Thymus (tissue), 11 donors: ENCODE measurements at regions not wholly inside any gene's neighbourhood (a gene's known extent, or its start where the extent isn't known, plus 50 kb on each side); places are given as distances from the start of the nearest gene placed in this dataset.
A peak's percentile ranks its signal among the peaks of the same experiment; 100 is the strongest.

Experiments used
- DNase-seq, 9 donors: peaks; one replicate each; pipeline ENCODE4 v3.0.0-alpha.2; 2013; ENCODE audit warnings: low spot score in 9 of 9, low read depth in 6 of 9, missing footprints in 1 of 9
- H3K27ac ChIP-seq, 2 donors: one replicate each; pipeline ENCODE4 v1.5.1; 2013; ENCODE audit warnings: control low read depth in 1 of 2, low read depth in 1 of 2, low read length in 1 of 2, mild to moderate bottlenecking in 1 of 2, moderate library complexity in 1 of 2
- H3K27me3 ChIP-seq, 2 donors: one replicate each; pipeline ENCODE4 v1.5.1; 2013; ENCODE audit warnings: low read length in 1 of 2; ENCODE audit not compliant: control insufficient read depth in 2 of 2, insufficient read depth in 1 of 2
- H3K36me3 ChIP-seq, 2 donors: one replicate each; pipeline ENCODE4 v1.5.1; 2013; ENCODE audit warnings: low read length in 1 of 2, mild to moderate bottlenecking in 1 of 2, moderate library complexity in 1 of 2; ENCODE audit not compliant: control insufficient read depth in 2 of 2, insufficient read depth in 2 of 2
- H3K4me1 ChIP-seq, 2 donors: one replicate each; pipeline ENCODE4 v1.5.1; 2013; ENCODE audit warnings: low read length in 2 of 2; ENCODE audit not compliant: control insufficient read depth in 2 of 2, insufficient read depth in 2 of 2
- H3K4me3 ChIP-seq, 2 donors: one replicate each; pipeline ENCODE4 v1.5.1; 2013; ENCODE audit warnings: low read length in 2 of 2, control low read depth in 1 of 2, mild to moderate bottlenecking in 1 of 2
- H3K9me3 ChIP-seq, 2 donors: one replicate each; pipeline ENCODE4 v1.5.1; 2013; ENCODE audit warnings: low read length in 1 of 2, mild to moderate bottlenecking in 1 of 2; ENCODE audit not compliant: control insufficient read depth in 2 of 2, insufficient read depth in 1 of 2
- WGBS: extraction: QIAGEN DNeasy Blood & Tissue Kit; methylation state at CpG from one replicate; pipeline ENCODE4 v1.1.7; 2013; 5-methylcytosine and 5-hydroxymethylcytosine counted together
- donor health status: healthy.

DNA sequence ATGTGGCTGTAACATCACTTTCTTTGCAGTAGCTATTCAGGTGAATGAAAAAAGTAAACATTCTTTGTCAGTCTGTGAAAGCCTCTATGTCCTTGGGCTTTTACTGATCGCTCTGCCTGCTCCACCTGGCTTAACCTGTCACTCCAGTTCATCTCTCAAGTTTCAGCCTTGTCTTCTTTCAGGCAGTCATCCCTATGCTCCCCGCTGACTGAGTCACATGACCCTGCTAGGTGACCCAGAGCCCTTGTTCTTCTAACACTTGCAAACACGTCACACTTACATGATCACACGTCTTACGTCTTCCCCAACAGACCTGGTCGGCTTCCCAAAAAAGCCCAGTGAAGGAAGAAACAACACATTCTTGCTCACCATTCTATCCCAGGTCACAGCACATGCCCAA lies 499.3 kb upstream of the TENM4 start:
- no peaks in the 10 kb centered on the region for H3K9me3 ChIP-seq
- H3K27ac ChIP-seq = no peak overlapping the region
- no peak overlapping the region for H3K4me3 ChIP-seq
- peak in 1 of 9 donors; percentile 10 for DNase-seq
- no peaks in the 10 kb centered on the region for H3K4me1 ChIP-seq
- H3K27me3 ChIP-seq = no peaks in the 10 kb centered on the region
- no peaks in the 10 kb centered on the region for H3K36me3 ChIP-seq
- 55% methylated on average over 6 of the region's 6 CpGs for WGBS

DNA sequence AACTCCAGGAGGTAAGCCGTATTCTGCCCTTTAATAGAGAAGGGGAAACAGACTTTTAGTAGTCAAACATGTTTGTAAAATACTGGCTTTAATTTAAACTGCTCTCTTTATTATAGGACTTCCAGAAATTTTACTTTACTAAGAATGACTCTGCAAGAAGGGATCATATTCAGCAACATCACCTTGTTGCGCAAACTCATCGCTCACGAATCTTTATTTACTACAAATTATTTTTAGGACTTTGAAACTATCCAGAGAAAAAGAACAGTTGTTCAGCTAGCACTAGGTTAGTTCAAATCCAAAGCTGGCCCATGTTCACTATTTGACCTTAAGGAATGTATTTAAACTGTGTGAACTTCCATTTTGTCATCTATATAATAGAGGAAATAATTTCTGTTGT lies 498.3 kb upstream of the TENM4 start:
- Histone ChIP-seq H3K27ac (no peak overlapping the region), H3K4me3 (no peak overlapping the region), H3K27me3 (no peaks in the 10 kb centered on the region), H3K4me1 (no peaks in the 10 kb centered on the region), H3K9me3 (no peaks in the 10 kb centered on the region), H3K36me3 (no peaks in the 10 kb centered on the region)
- DNase-seq = no peak
- WGBS = 94% methylated on average over 4 of the region's 4 CpGs

DNA sequence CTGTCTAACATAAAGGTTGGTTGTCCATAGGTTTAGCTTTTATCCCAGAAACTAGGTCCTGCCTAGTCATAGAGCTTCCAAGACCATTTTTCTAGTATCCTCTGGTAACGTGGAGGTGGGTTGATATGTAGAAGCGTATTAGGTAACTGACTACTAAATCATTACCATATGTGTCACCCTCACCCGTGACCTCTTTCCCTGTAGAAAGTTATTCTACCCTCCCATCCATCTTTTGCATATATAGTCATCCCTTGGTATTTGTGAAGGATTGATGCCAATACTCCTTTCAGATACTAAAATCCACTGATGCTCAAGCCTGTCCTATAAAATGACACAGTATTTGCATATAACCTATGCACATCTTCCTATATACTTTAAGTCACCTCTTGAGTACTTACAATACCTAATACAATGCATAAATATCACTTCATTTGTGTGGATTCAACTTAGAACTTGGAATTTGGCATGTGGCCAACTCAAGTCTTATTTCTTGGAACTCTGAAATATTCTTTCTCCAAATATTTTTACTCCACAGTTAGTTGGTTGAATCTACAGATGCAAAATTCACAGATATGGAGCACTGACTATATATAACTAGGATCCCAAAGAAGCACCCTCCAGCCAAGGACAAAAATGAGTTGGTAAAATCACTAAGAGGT lies 497.0 kb upstream of the TENM4 start:
- no peak for DNase-seq
- 90% methylated on average over 3 of the region's 3 CpGs for WGBS
- no peaks in the 10 kb centered on the region for H3K27me3 ChIP-seq
- H3K27ac ChIP-seq = no peak overlapping the region
- H3K36me3 ChIP-seq = no peaks in the 10 kb centered on the region
- H3K4me1 ChIP-seq = no peaks in the 10 kb centered on the region
- H3K4me3 ChIP-seq = no peak overlapping the region
- H3K9me3 ChIP-seq = no peaks in the 10 kb centered on the region

DNA sequence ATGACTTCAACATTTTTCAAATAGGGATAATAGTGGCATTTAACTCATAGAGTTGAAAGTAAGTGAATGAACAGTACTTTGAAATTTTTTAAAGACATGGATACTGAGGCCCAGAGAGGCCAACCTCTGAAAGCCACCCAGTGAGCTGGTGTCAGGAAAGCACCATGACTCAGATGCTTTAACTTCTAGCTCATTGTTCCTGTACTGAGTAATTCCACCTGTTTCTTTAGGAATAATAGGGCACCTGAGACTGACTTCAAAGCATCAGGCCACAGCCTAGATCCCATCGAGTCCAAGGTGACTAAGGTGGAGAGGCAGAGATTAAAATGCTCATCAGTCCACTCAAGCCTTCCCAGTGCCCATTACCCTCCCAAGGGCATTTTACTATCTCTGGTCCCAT lies 491.8 kb upstream of the TENM4 start:
- Histone ChIP-seq H3K27ac (no peak overlapping the region), H3K9me3 (no peaks in the 10 kb centered on the region), H3K4me1 (no peaks in the 10 kb centered on the region), H3K4me3 (no peak overlapping the region), H3K36me3 (no peaks in the 10 kb centered on the region), H3K27me3 (no peaks in the 10 kb centered on the region)
- 98% methylated on average over 1 of the region's 1 CpG for WGBS
- no peak for DNase-seq

DNA sequence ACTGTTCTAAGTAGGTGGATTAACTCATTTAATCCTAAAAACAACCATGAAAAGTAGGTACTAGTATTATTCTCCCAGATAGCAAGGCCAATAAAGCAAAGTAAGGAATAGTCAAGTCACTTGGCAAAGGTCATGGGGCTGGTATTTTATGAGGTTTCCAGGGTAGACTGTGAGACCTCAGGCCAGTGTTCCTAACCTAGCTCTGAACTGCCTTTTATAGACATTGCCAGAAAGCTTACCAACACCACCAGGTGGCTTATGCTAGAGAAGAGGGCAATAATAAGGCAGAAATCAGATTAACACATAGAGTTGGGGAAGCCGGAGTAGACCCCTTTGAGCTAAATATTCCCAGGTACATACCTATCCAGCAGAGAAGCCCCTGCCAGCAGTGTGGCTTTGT lies 490.9 kb upstream of the TENM4 start:
- H3K27ac ChIP-seq = no peak overlapping the region
- no peak for DNase-seq
- H3K9me3 ChIP-seq = no peaks in the 10 kb centered on the region
- no peaks in the 10 kb centered on the region for H3K36me3 ChIP-seq
- no peaks in the 10 kb centered on the region for H3K27me3 ChIP-seq
- no peak overlapping the region for H3K4me3 ChIP-seq
- no peaks in the 10 kb centered on the region for H3K4me1 ChIP-seq
- WGBS = 95% methylated on average over 1 of the region's 1 CpG

DNA sequence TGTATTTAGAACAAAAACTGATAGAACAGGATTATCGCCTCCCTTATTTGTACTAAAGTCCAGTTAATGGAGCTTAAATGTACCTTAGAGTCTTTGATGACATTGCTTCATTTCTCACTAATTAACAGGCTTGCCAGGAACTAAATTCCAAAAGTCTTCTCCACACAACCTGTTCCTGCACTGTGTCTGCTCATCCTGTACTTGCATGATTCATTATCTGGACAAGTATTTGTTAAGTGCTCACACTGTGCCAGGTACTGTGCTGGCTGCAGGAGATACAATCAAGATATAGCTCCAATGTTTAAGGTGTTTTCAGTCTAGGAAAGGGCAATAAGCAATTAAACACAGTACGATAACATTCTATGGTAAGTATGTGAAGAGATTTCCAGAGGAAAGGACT lies 485.9 kb upstream of the TENM4 start:
- Histone ChIP-seq H3K4me3 (no peak overlapping the region), H3K9me3 (no peaks in the 10 kb centered on the region), H3K27me3 (no peaks in the 10 kb centered on the region), H3K36me3 (no peaks in the 10 kb centered on the region), H3K27ac (no peak overlapping the region), H3K4me1 (no peaks in the 10 kb centered on the region)
- WGBS = 96% methylated on average over 2 of the region's 2 CpGs
- DNase-seq = no peak

DNA sequence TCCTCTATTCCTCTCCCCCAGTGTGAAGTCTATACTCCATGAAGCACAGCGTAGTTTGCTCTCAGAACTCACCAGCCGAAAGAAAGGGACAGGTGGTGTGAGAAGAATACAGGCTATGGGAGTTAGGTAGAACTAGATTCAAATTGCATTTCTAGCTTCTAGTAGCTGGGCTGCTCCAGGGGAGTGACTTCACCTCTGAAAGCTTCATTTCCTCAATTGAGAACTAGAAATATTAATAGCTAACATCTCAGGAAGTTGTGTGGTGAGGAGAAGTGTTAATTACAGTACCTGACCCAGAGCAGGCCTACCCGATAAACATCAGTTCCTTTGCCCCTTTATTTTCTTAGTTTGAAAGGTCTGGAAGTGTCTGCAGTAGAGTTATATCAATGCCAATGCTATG lies 484.7 kb upstream of the TENM4 start:
- no peaks in the 10 kb centered on the region for H3K9me3 ChIP-seq
- WGBS = 77% methylated on average over 3 of the region's 3 CpGs
- no peak overlapping the region for H3K27ac ChIP-seq
- no peak overlapping the region for H3K4me3 ChIP-seq
- H3K4me1 ChIP-seq = no peaks in the 10 kb centered on the region
- DNase-seq = no peak
- no peaks in the 10 kb centered on the region for H3K36me3 ChIP-seq
- no peaks in the 10 kb centered on the region for H3K27me3 ChIP-seq

DNA sequence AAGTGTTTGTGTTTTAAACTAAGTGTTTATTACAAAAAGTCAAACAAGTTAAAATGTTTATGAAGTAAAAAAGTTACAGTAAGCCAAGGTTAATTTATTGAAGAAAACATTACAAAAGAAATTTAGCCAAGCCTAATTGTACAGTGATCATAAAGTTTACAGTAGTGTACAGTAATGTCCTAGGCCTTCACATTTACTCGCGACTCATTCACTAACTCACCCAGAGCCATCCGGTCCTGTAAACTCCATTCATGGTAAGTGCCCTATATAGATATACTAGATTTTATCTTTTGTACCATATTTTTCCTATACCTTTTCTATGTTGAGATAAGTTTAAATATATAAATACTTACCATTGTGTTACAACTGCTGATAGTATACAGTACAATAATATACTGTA lies 481.8 kb upstream of the TENM4 start:
- Histone ChIP-seq H3K4me1 (no peaks in the 10 kb centered on the region), H3K27ac (no peak overlapping the region), H3K27me3 (no peaks in the 10 kb centered on the region), H3K4me3 (no peak overlapping the region), H3K9me3 (no peaks in the 10 kb centered on the region), H3K36me3 (no peaks in the 10 kb centered on the region)
- 96% methylated on average over 3 of the region's 3 CpGs for WGBS
- DNase-seq = no peak

DNA sequence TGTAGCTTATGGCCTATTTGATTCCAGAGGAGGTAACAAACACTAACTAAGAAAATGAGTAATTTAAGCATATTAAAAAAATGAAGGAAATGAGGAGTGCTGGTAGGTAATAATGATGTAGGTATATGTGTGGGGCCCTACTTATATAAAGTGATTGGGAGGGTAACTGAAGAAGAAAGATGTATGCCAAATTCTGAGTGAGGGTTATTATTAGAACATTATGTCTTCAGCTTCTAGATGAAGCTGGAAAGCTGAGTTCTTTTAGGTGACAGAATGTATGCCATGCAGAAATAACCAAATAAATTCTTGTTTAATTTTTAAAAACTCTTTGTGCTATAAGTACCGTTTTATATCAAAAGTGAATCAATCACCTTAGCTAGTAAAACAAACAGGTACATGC lies 479.6 kb upstream of the TENM4 start:
- Histone ChIP-seq H3K4me1 (no peaks in the 10 kb centered on the region), H3K9me3 (no peaks in the 10 kb centered on the region), H3K4me3 (no peak overlapping the region), H3K36me3 (no peaks in the 10 kb centered on the region), H3K27me3 (no peaks in the 10 kb centered on the region), H3K27ac (no peak overlapping the region)
- 96% methylated on average over 1 of the region's 1 CpG for WGBS
- no peak for DNase-seq

DNA sequence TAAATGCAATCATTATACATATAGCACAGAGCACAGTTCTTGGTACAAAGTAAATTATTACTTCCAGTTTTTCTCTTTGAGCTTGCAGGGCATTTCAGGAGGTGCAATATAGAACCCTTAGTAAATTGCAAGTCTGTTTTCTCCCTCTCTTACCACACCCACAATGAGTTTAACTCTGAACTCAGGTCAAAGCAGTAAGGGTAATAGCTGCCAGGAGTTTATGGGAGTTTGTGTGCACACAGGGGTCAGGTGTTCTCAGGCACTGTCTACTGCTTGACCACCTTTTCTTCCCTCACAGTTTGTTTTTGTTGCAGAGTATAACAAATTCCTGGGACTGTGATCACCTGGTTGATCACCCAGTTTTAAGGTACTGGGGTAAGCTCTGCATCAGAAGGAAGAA lies 478.5 kb upstream of the TENM4 start:
- no peak for DNase-seq
- Histone ChIP-seq H3K4me1 (no peaks in the 10 kb centered on the region), H3K9me3 (no peaks in the 10 kb centered on the region), H3K27ac (no peak overlapping the region), H3K4me3 (no peak overlapping the region), H3K27me3 (no peaks in the 10 kb centered on the region), H3K36me3 (no peaks in the 10 kb centered on the region)
